Caki2 (cell line): ENCODE measurements at regions not wholly inside any gene's neighbourhood (a gene's known extent, or its start where the extent isn't known, plus 50 kb on each side); places are given as distances from the start of the nearest gene placed in this dataset.

Experiments used
- DNase-seq: peaks from one replicate; pipeline ENCODE4 v3.0.0-alpha.2; 2015; ENCODE audit warnings: low read depth
- in situ Hi-C: cut with HindIII; loops from 2 replicates; pipeline ENCODE4 v1.10.0; 2016; ENCODE audit warnings: low sequenced_read_pairs, low pct_unique_long_range_greater_than_20kb, mixed read lengths

DNA sequence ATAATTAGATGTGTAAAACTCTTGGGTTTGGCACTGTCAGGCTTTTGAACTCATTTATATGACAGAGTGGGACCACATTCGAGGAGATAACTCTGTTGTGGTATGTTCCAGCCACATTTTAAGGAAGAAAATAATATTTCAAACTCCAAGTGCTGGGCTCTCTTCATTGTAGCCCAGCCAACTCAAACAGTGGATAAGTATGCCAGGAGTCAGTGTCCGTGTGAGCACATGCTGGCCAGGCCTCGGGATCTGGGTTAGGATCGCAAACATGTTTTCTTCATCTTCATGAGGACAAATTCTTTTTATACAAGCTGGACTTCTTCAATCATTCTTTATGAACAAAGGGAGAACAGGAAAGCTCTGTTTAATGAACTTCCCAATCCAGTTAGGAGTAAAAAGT is 497.5 kb downstream of the MAFB start:
- no peak for DNase-seq

DNA sequence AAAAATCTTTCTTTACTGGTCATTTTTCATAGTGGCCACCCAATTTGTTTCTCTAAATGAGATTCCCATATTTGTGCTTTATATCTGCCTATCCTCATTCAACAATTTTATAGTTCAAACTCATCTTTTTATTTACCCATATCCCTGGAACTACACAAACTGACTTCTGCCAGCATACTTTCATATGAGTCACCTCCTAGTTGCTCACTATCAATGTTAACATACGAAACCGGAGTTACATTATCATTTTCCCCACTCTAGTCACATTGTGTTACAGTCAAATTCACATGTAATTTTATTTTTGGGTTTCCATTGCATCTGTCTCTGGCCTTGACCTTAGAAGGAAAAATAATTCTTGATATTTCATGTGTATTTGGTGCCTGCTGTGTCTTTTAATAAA is 499.4 kb downstream of the MAFB start:
- in situ Hi-C loops: no loop called here
- no peak for DNase-seq

More for the DNA sequence above, 497.5 kb downstream of the MAFB start:
- in situ Hi-C loops: no loop called here

DNA sequence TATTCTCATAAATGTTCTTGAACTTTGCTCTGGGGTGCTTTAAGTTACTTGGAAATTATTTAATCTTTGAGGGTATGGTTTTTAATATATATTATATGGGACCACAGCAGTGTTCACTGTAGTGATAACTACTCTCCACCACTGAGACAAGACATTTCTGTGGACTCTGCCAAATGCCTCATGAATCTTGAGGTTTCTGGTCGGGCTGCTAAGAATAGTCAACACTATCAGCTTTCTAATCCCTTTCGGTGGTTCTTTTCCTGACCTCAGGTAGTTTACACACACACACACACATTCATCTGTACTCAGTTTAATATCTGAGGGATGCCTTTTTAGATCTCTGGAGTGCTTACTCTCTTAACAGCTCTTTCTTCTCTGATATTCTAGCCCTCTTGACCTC is 500.7 kb downstream of the MAFB start:
- in situ Hi-C loops: no loop called here
- no peak for DNase-seq

DNA sequence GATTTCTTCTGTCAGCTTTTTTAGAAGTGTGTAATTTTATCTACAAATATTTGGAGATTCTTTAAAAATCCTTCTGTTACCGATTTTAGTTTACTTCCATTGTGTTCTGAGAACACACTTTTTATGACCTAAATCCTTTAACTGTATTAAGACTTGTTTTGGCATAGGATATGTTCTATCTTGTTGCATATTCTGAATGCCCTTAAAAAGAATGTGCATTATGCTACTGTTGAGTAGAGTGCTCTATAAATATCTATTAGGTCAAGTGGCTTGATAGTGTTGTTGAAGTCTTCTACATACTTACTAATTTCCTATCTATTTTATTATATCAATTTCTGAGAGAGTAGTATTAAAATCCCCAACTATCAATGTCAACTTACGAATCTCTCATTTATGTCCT is 502.2 kb downstream of the MAFB start:
- DNase-seq: no peak
- in situ Hi-C loops: no loop called here

DNA sequence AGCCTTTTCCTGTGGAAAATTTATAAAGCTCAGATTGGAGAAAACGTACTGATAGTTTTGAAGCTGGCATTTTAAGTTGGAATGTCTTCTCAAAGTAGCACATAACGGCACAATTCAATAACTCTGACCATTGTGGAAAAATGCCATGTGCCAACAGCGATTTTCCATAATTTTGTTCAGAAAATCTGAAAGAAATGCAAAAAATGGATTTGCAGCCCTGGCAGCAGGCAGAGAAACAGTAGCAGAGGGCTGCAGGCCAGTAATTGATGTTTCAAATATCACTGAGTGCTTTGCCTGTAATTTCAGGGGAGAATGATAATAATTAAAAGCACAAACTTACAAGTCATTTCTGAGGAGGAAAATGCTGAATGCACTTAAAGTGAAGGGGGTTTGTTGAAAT is 507.4 kb downstream of the MAFB start:
- in situ Hi-C loops: no loop called here
- DNase-seq: no peak

DNA sequence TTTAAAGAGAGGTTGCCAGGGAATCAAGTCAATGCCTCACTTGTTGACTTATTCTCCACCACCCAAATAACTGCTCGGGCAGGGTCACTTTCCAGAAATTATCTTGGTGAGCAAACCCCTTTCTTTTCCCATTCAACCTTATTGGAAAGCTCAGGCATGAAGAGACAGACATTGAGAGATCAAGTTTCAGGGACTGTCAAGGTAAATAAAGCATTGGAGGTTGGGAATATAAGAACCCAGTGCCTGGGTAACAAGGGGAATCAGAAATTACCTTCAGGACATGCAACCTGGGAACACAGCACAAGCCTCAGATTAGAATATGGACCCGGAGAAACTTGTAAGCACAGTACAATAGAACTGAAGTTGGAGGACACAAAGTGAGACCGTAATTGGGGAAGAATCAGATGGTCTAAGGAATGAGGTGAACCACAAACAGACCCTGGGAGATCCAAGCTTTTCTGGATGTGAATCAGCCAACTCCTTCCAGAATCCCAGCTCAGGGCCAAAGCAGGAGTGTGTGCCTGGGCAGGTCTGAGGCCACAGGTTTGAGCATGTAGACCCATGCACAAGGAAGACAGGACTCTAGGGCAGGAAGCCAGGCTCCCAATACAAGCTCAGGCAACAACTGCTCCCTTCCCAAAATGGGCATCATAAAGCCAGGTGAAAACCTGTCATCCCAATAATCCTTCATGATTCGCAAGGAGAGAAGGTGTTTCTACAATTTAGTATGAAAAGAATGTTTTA is 512.8 kb downstream of the MAFB start:
- in situ Hi-C loops: no loop called here
- DNase-seq: no peak

DNA sequence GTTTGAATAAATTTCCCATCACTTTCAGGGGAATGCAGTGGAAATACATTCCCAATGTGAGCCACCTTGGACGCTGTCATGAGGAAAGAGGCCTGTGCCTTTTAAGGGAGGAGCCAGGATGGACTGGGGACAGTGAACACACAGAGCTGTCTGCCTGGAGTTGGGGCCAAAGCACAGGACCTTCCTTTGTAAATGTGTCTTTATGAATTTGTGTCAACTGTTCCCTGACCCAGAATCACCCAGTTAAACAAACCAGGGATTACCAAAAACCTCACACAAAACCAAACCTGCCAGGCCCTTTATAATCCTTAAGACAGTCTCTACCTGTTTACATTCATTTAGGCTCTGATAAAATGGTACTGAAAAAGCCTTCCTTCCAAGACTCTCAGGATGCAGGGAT is 513.7 kb downstream of the MAFB start:
- no peak for DNase-seq
- in situ Hi-C loops: no loop called here

DNA sequence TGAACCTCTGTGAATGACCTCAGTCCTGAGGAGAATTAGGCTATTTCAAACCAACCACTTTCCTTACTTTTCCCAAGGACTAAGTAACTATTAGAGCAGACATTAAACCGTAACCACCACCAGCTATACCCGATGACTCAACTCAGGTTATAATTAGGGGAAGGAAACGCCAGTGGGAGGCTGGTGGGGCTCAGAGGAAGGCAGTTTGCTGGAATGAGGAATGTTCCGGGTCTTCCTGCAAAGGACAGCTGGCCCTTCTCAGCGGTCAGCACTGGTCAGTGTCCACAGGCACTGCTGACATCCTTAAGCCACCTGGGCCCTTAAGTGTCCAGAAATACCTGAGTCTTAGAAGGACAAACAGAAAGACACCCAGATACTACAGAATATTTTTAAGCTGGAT is 515.2 kb downstream of the MAFB start:
- in situ Hi-C loops: no loop called here
- DNase-seq: no peak

DNA sequence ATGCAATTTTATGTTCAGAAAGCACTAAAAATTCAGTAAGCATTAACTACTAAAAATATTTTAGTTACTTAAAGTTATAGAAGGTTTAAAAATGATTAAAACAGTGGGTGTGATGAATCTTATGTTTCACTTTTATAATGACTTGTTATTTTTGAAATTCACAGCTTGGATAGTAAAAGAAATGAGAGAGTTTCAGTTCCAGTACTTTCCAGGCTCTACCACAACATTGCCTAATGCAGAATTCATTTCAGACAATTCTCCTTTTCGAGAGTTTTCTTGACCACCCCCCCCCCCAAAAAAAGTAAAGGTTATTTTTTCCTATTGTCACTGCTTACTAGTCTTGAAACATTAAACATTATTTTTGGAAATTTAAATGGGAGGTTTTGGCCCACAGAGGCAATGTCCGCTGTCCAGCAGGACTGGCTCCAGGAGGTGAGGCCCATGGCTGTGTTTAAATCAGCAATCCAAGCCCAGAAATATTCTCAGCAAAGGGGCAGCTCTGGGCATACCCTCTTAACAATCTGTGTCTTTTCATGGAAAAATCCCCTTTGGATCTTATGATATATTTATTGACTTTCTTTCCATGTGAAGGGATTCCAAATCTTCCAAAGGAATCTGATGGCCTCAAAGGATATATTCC is 519.9 kb downstream of the MAFB start:
- in situ Hi-C loops: no loop called here
- DNase-seq: no peak

DNA sequence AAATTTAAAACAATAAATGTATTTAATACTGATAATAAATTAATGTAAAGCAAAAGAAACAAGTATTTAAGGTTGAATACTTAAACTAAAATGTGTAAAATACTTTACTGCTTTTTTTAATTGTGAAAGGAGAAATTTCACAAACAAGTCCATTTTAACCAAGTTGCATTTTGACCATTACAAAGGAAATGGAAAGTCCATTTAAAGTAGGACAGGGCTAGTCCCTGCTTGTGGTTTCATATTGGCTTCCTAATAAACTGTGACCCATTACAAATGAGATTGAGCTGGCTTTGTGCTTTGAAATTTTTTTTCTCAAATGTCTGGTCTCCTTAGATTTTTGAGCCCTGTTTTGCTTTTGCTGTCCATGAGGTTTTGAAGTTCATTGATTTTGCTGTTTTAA is 527.6 kb downstream of the MAFB start:
- in situ Hi-C loops: no loop called here
- DNase-seq: no peak

DNA sequence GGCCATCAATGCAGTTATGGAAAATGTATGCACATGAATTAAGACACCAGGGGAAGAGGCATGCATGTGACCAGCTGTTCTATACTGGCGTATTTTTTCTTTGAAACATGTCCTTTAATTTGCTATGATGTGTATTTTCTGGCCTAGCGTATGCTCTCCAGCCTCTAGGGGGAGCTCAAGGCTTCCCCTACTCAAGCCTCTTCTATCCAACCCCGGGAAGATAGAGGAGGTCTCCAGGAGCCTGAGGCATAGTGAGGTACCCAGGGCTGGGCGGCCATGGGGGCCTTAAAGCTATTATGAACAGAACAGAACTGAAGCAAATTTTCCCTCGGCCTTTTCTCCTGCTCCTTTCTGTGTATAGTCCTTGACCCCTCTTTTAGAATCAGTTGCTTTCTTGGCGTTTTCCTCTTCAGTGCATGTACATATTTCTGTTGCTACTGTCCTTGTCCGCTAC is 528.9 kb downstream of the MAFB start:
- peak; percentile 44 for DNase-seq
- in situ Hi-C loops: no loop called here

DNA sequence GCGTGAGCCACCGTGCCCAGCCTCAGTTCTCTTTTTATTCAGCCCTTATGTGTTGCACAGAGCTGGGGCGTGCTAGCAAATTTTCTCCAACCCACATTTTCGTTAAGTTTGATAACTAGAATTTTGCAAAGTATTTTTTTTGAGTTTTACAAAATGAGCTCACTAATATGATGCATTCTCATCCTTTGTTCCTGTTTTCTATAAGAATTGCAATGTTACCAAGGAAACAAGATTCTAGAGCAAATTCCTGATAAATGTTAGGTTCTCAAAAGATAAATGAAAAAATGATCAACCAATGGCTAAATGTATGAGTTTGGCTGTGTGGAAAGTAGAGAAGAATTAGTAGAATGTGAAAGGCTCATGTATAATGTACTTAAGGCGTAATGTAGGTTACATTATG is 529.8 kb downstream of the MAFB start:
- in situ Hi-C loops: no loop called here
- DNase-seq: no peak

DNA sequence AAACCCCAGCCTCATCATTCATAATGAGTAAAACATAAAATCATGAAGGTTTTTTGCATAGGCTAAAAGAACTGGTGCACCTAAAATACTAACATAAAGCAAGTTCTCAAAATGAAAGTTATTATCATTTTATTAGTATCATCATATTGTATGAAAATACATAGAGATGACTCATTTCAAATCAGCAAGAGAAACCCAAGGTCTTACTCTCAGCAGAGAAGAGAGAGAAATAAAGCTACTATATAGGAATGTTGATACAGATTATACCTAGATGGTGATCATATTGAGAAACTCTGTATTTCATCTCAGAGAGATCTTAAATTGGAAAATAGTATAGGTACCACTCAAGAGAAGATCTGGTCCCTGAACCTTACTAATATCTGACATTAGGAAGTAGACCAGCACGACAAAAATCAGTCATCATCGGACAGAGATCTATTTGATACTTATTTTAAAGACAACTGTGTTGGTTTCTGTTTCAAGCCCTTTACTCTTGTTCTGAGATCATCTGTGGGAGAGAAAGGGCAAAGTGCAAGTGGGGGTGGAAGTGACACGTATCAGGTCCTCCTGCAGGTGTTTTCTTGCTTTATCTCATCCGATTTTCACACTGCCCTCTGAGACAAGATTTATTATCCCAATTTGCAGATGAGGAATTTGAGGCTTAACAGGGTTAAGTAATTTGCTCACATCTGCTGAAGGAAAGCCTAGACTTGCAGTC is 532.3 kb downstream of the MAFB start:
- no peak for DNase-seq

DNA sequence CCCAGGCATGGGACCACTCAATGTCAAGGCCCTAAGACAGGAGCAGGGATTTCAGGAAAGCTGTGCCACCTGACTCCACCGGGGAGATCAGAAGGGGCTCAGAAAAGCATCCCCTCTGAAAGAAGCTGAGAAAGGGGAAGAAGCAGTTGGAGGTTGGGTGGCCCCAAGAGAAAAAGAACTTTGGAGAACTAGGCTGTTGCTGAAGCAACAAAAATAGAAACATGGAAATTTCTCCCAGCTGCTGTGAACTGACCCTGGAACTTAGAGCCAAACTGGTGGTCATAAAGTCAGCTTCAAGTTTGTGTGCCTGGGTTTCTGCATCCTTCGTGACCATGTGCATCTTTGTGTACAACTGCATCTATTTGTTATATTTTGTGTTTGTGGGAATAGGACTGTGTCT is 534.5 kb downstream of the MAFB start:
- in situ Hi-C loops: no loop called here

More for the DNA sequence above, 532.3 kb downstream of the MAFB start:
- in situ Hi-C loops: no loop called here

DNA sequence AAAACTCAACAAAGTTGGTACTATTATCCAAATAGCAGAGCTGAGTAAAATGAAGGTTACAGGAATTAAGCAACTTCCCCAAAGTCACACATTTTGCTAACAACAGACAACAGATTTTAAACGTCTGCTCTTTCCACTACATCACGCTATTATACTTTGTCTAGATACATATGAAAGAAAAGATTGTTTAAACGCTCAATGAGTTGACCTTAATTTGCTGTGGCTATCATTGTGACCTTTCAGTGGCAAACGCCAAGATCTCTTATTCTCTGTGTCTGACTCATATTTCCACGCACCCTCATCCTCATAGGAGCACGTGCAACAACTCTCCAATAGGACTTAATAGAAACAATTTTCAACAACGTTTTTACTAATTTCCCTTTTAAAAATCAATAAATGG is 540.1 kb downstream of the MAFB start:
- DNase-seq: no peak
- in situ Hi-C loops: no loop called here

More for the DNA sequence above, 534.5 kb downstream of the MAFB start:
- DNase-seq: no peak

DNA sequence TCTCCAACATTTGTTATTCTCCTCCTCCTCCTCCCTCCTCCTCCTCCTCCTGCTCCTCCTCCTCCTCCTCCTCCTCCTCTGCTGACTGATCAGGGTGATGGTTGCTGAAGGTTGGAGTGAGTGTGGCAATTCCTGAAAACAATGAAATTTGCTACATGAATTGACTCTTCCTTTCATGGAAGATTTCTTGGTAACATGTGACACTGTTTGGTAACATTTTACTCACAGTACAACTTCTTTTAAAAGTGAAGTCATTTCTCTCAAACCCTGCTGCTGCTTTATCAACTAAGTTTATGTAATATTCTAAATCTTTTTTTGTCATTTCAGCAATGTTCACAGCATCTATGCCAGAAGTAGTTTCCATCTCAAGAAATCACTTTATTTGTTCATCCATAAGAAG is 543.0 kb downstream of the MAFB start:
- no peak for DNase-seq
- in situ Hi-C loops: no loop called here

DNA sequence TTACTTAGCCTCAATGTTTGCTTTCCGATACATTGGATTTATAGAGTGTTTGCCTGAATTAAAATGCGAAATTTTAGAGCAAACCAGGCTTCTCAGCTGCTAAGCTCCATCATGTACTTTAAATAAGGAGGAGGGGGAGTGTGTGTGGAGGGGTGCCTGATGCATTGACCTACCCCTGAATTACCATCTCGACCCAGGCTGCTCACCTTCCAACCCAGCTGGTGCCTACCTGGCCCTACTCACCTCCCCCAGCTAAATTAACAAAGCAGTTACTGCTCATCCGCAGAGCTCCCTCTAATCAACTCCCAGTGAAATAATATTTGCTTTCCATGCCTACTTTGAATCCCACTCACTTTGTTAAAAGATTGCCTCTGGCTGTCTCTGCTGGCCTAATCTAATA is 544.5 kb downstream of the MAFB start:
- no peak for DNase-seq
- in situ Hi-C loops: no loop called here

DNA sequence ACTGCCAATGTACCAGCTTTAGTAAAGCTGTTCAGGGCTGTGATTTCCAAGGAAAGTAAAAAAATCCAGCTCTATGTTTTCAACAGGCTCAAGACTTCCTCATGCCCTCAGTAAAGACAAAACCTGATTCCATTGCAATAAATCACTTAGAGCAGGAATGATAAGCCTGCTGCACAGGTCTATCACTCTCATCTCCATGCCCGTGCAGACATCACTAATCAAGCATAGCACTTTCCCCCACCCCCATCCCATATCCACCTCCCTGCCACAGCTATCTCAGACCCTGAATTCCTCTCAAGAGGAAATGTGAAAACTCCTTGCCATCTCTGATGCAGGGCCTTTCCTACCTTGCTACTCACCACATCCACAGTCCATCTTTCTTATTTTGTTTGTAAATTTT is 554.9 kb downstream of the MAFB start:
- in situ Hi-C loops: no loop called here
- DNase-seq: no peak

DNA sequence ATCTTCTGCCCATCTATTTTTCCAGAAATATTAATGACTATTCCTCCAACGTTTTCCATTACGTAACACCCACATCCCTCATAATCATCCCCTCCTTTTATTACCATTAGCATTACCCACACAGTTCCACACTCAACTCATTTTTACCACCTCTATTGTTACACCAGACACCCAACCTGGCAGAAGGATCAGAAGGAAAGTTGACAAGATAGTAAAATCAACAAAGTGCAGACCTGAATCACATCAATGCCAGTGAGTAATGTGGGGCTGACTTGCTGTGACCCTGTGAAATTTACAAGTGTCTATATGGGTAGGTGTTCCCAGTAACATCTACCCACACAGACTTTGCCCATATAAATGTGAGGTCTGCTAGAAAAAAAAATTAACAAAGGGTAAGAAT is 568.2 kb downstream of the MAFB start:
- in situ Hi-C loops: no loop called here
- DNase-seq: no peak
